Liver (tissue), 3 donors: ENCODE measurements at regions not wholly inside any gene's neighbourhood (a gene's known extent, or its start where the extent isn't known, plus 50 kb on each side); places are given as distances from the start of the nearest gene placed in this dataset.

Source experiments
- CTCF ChIP-seq: fragments of 150-350 bp; IDR thresholded peaks from 2 replicates; pipeline ENCODE4 v1.5.1; 2017; ENCODE audit warnings: improper control_type of control experiment, low read depth, low read length; ENCODE audit not compliant: missing input control
- TAF1 ChIP-seq: conservative IDR thresholded peaks from 2 replicates; pipeline ENCODE4 v1.6.1; 2016; ENCODE audit warnings: antibody characterized with exemption, mild to moderate bottlenecking
- TF ChIP-seq, protein P1 (sequence below): IDR thresholded peaks from 2 replicates; pipeline ENCODE4 v1.6.1; 2016; ENCODE audit warnings: antibody characterized with exemption, mild to moderate bottlenecking
- TF ChIP-seq, protein P2 (sequence below): IDR thresholded peaks from 2 replicates; pipeline ENCODE4 v1.6.1; 2016; ENCODE audit warnings: antibody characterized with exemption
- donor health status: healthy.
- donor health status: healthy.

DNA sequence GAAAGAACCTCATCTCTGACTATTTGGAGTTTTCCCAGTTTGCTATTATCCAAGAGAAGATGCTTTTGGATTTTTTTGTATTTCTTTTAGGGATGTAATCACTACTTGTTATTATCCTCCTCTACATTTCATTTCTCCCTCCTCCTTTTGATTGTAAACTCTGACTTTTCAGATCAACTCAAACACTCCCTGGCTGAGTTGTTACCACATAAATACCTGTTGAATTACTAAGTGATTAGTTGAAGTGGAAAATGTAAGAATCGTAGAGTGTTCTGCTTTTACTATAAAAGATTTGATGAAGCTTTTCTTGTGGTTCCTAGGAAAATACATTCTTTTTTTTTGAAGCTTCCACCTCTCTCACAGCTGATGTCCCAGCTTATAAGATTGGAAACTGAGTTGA is 164.1 kb upstream of the C1GALT1 start:
- TF ChIP-seq TAF1 (no peak), CTCF (no peak)
- TF ChIP-seq, protein P1, sequence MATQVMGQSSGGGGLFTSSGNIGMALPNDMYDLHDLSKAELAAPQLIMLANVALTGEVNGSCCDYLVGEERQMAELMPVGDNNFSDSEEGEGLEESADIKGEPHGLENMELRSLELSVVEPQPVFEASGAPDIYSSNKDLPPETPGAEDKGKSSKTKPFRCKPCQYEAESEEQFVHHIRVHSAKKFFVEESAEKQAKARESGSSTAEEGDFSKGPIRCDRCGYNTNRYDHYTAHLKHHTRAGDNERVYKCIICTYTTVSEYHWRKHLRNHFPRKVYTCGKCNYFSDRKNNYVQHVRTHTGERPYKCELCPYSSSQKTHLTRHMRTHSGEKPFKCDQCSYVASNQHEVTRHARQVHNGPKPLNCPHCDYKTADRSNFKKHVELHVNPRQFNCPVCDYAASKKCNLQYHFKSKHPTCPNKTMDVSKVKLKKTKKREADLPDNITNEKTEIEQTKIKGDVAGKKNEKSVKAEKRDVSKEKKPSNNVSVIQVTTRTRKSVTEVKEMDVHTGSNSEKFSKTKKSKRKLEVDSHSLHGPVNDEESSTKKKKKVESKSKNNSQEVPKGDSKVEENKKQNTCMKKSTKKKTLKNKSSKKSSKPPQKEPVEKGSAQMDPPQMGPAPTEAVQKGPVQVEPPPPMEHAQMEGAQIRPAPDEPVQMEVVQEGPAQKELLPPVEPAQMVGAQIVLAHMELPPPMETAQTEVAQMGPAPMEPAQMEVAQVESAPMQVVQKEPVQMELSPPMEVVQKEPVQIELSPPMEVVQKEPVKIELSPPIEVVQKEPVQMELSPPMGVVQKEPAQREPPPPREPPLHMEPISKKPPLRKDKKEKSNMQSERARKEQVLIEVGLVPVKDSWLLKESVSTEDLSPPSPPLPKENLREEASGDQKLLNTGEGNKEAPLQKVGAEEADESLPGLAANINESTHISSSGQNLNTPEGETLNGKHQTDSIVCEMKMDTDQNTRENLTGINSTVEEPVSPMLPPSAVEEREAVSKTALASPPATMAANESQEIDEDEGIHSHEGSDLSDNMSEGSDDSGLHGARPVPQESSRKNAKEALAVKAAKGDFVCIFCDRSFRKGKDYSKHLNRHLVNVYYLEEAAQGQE = no peak
- TF ChIP-seq, protein P2, sequence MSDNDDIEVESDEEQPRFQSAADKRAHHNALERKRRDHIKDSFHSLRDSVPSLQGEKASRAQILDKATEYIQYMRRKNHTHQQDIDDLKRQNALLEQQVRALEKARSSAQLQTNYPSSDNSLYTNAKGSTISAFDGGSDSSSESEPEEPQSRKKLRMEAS = no peak
